ENCODE measurements at regions not wholly inside any gene's neighbourhood (a gene's known extent, or its start where the extent isn't known, plus 50 kb on each side); places are given as distances from the start of the nearest gene placed in this dataset.

DNA sequence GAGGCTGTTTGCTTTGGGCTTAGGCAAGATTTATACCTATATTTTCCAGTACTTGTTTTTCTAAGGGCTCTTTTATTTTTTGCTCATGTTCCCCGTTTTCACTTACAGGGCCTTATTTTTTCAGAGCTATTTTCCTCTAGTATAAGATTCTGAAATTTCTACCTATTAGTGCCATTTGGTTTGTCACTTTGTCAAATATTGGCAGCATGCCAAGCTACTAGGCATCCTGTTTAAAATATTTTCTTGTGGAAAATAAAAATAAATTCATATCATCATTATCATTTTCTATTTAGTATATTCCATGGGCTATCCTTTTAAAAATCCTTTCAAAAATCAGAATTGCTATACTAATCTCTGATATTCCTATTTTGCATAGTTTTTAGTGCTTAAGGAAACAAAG, 64.8 kb upstream of the CHST9 start:
- no peak for DNase-seq

DNA sequence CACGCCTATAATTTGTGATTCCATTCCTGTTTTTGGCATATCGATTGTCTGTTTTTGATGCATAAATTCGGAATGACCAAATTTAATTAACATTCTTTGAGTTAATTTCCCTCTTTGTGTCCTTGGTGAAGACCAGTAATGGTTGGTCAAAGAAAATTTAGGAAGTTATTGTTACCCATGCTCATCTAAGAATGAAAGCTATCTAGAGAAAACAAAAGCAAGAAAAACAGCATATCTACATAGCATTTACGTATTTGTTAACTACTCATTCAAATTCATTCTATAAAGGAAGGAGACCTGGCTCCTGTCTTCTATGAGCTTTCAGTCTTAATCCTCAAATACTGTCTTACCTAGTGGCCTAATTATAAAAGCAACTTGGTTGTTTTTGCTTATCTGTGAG, 59.2 kb upstream of the CHST9 start:
- no peak for DNase-seq

DNA sequence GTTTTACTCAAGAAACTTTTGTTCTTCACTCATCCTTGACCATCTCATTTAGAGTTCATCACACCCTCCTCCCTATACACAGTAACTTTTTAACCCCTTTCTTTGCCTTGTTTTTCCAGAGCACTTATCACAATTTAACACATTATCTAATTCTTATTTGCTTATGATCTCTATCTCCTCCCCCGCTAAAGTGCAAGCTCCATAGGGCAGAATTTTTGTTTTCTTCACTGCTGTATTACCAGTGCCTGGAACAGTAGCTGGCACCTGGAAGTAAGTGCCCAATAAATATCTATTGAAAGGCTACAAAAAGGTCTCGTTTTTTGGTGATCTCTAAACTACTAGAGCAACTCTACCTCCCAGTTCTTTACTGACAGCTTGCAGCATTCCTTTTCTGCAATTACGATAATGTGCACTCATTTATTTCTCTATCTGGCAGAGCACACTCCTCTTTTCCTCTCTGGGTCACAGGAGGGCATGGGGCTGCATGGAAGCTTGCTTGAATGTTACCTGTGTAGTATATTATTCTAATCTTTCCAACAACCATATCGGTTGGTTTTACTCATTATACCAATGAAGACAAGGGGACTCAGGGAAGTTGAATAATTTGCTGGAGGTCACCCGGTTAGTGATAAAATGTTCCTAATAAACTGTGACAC, 57.4 kb upstream of the CHST9 start:
- DNase-seq: no peak

DNA sequence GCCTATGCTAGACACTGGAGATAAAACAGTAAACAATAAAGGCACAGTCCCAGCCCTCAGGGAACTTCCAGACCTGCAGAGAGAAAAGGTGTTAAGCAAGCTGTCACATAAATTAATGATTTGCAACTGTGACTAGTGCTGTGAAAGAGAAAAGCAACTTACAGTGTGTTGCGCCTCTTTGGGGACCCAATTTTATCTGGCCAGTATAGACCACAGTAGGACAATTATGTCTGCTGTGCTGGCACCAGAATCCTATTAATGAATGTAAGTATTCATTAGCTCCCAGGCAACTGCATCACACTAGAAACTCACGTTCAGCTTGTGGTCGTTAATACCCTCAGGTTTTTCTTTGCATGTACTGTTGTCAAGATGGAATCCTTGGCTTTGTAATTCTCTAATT, 55.3 kb upstream of the CHST9 start:
- no peak for DNase-seq

DNA sequence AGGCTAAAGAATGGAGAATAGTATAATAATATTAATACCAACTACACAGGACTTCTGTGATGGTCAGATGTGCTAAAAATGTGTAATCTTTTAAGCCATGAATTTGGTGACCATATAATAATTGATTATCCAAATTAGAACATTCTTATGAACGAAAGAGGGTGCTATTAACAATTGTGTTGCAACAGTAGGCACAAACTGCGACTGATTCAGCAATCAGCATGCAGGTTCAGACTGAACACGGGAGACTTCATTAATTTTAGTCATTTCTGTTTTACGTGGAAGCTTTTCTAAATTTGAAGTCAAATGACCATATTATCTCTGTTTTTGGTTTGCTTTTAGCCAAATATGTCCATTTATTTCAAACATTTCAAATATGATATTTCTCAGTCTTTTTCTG, 54.6 kb upstream of the CHST9 start:
- no peak for DNase-seq

DNA sequence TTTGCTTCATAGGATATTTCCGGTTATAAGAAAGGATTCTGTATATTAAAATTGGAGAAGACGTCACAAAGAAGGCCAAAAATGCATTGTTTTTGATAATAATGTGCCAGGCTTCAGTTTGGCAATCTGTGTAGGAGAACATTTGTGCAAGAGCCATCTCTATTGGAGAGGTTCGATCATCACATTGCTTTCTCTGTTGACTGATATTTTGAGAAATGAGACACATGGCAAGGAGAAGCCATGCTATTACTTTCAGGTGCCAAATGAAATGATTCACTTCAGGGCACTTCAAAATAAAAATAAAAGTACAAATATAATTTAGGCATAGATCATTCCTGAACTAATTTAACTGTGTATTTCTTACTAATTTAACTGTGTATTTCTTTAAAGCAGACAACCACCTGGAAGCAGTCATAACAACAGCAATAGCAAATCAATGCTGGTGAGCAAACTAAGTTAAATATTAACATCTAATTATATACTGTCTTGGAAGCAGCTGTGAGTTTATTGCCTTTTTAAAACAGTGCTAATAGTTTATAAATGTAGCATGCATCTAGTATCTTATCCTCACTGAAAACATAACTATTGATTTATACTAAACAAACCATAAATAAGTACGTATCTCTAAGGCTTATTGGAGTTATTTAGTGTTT, 50.2 kb upstream of the CHST9 start:
- DNase-seq: no peak
